Dendritic cell treated with granulocyte-macrophage colony-stimulating factor and Interleukin-4, amounts not matched to agents 40 ng/mL and 50 ng/mL, for 4 days (primary cell): ENCODE measurements at regions not wholly inside any gene's neighbourhood (a gene's known extent, or its start where the extent isn't known, plus 50 kb on each side); places are given as distances from the start of the nearest gene placed in this dataset.
"Not testable (repeated sequence)": the region's sequence is repeated elsewhere in the genome, so short reads cannot be mapped to it uniquely, and the experiment has no call there.

Experiments used
- H3K27ac Mint-ChIP-seq: one replicate; pipeline ENCODE4 v1.8.0; 2022; ENCODE audit warnings: mild to moderate bottlenecking, mixed read lengths
- H3K27me3 Mint-ChIP-seq: one replicate; pipeline ENCODE4 v1.8.0; 2022; ENCODE audit warnings: mild to moderate bottlenecking, mixed read lengths
- H3K36me3 Mint-ChIP-seq: one replicate; pipeline ENCODE4 v1.8.0; 2022; ENCODE audit warnings: low read depth, mixed read lengths
- H3K4me1 Mint-ChIP-seq: one replicate; pipeline ENCODE4 v1.8.0; 2022; ENCODE audit warnings: low read depth, mixed read lengths
- H3K4me3 Mint-ChIP-seq: one replicate; pipeline ENCODE4 v1.8.0; 2022; ENCODE audit warnings: mild to moderate bottlenecking, moderate library complexity, mixed read lengths
- H3K9me3 Mint-ChIP-seq: one replicate; pipeline ENCODE4 v1.8.0; 2022; ENCODE audit warnings: mixed read lengths
- intact Hi-C: fragments of 100-400 bp; cut with micrococcal nuclease; formaldehyde crosslinking; loops from one replicate; pipeline ENCODE4 v1.15.0; 2022

DNA sequence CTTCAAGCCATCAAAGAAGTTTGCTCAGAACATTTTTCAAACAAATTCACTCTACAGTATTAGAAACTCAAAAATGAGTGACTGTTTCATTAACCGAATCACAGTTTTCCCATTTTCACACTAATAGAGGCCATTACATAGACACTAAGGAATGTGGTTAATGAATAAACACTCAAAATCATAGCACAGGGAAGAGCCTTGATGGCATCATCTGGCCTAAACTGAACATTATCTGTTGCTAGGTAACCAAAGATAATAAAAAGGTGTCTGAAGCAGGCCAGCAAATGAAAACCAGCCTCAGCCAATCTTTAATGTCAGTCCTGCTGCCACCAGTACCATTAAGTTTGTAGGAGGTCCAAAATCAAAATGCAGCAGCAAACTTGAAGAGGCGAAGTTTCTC is 492.4 kb upstream of the STEAP1 start:
- H3K4me3 Mint-ChIP-seq = no peak overlapping the region
- peaks cover 7% of the 10 kb centered on the region for H3K9me3 Mint-ChIP-seq
- no peaks in the 10 kb centered on the region for H3K27me3 Mint-ChIP-seq
- no peaks in the 10 kb centered on the region for H3K36me3 Mint-ChIP-seq
- intact Hi-C loops = no loop called here
- no peaks in the 10 kb centered on the region for H3K4me1 Mint-ChIP-seq
- no peak overlapping the region for H3K27ac Mint-ChIP-seq

- peaks cover 31% of the 10 kb centered on the region for H3K9me3 Mint-ChIP-seq
- no peak overlapping the region for H3K27ac Mint-ChIP-seq
- H3K36me3 Mint-ChIP-seq = no peaks in the 10 kb centered on the region
- no peaks in the 10 kb centered on the region for H3K4me1 Mint-ChIP-seq
- H3K27me3 Mint-ChIP-seq = no peaks in the 10 kb centered on the region
- intact Hi-C loops = no loop called here
- no peak overlapping the region for H3K4me3 Mint-ChIP-seq
These were observed 488.0 kb upstream of the STEAP1 start for GRCh38 chr7:89666136-89666835.

DNA sequence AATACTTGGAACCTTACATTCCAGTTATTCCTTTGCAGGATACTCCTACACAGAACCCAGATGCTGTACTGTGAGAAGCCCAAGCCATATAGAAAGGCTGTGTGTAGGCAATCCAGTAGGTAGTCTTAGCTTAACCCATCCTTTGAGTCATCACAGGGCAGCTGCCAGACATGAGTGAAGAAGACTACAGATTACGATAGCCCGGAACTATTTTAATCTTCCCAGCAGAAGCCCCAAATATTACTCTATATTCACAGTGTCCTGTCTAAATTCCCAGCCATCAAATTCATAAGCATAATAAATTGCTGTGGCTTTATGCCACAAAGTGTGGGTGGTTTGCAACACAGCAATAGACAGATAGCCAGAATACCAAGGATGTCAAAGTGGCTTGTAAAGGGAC is 474.1 kb upstream of the STEAP1 start:
- intact Hi-C loops = no loop called here
- H3K4me3 Mint-ChIP-seq = no peak overlapping the region

DNA sequence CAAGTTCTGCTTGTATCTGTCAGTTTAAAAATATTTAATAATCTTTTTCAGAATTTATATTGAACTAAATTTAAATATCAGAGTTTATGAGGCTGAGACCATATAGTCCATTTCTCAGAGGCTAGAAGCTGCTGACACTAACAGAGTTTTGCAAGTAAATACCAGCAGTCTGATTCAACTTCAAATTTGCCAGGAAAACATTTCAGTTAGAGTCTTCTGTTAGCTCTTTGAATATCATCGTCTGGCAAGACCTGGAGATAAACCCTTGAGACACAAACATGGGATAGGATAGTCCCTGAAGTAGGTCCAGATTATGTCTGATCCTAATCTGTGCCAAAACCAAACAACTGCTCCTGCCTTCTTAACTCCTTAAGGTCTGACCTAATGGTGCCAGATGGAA is 472.8 kb upstream of the STEAP1 start:
- Mint-ChIP-seq H3K27ac (no peak overlapping the region), H3K4me1 (no peaks in the 10 kb centered on the region), H3K4me3 (no peak overlapping the region), H3K36me3 (no peaks in the 10 kb centered on the region), H3K9me3 (peaks cover 9% of the 10 kb centered on the region), H3K27me3 (no peaks in the 10 kb centered on the region)
- intact Hi-C loops = no loop called here

More for the DNA sequence above, 474.1 kb upstream of the STEAP1 start:
- Mint-ChIP-seq H3K36me3 (no peaks in the 10 kb centered on the region), H3K27me3 (no peaks in the 10 kb centered on the region), H3K9me3 (peaks cover 20% of the 10 kb centered on the region), H3K27ac (no peak overlapping the region), H3K4me1 (no peaks in the 10 kb centered on the region)

GRCh38 chr7:89685287-89685686 is 469.0 kb upstream of the STEAP1 start:
- Mint-ChIP-seq H3K27me3 (no peaks in the 10 kb centered on the region), H3K36me3 (no peaks in the 10 kb centered on the region), H3K27ac (no peak overlapping the region), H3K4me1 (no peaks in the 10 kb centered on the region), H3K4me3 (no peak overlapping the region), H3K9me3 (no peaks in the 10 kb centered on the region)
- intact Hi-C loops = no loop called here

GRCh38 chr7:89687211-89687610 is 467.1 kb upstream of the STEAP1 start:
- intact Hi-C loops = no loop called here
- H3K4me1 Mint-ChIP-seq = no peaks in the 10 kb centered on the region
- no peaks in the 10 kb centered on the region for H3K36me3 Mint-ChIP-seq
- no peaks in the 10 kb centered on the region for H3K9me3 Mint-ChIP-seq
- no peak overlapping the region for H3K4me3 Mint-ChIP-seq
- no peaks in the 10 kb centered on the region for H3K27me3 Mint-ChIP-seq
- H3K27ac Mint-ChIP-seq = no peak overlapping the region

DNA sequence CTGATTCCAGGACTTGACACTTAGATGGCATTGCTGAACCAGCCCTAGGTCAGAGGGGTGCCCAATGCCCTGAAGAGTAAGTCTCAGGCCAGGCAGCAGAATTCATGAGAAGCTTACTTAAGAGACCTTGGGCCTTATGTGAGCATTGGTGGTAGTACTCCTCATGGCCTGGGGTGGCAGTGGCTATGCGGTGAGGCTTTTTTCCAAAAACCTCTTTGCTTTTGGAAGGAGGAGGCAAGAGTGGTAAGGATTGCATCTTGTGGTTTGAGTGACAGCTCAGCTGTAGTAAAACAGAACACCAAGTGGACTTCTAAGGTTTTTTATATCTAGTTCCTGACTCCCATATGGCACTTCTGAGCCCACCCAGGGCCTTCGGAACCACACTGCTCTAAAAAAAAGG is 459.0 kb upstream of the STEAP1 start:
- H3K4me3 Mint-ChIP-seq = no peak overlapping the region
- intact Hi-C loops = no loop called here
- no peaks in the 10 kb centered on the region for H3K36me3 Mint-ChIP-seq
- H3K27ac Mint-ChIP-seq = no peak overlapping the region
- peaks cover 53% of the 10 kb centered on the region for H3K9me3 Mint-ChIP-seq
- H3K27me3 Mint-ChIP-seq = no peaks in the 10 kb centered on the region
- H3K4me1 Mint-ChIP-seq = no peaks in the 10 kb centered on the region

DNA sequence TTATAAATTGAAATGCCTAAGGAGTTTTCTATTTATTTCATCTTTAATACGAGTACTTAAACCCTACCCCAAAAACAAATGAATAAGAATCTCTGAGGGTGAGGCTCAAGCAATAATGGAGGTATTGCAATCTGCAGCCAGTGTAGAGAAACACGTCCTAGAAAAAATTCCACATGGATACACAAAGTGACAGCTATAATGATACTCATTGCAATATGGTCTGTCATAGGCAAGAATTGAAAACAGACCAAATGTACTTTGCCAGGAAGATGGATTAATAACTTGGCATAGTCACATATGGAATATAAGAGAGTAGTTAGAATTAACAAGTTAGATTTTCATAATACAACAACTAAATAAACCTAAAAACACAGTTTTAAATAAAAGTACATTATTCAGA is 440.1 kb upstream of the STEAP1 start:
- Mint-ChIP-seq H3K36me3 (no peaks in the 10 kb centered on the region), H3K9me3 (peaks cover 14% of the 10 kb centered on the region), H3K27ac (no peak overlapping the region)

DNA sequence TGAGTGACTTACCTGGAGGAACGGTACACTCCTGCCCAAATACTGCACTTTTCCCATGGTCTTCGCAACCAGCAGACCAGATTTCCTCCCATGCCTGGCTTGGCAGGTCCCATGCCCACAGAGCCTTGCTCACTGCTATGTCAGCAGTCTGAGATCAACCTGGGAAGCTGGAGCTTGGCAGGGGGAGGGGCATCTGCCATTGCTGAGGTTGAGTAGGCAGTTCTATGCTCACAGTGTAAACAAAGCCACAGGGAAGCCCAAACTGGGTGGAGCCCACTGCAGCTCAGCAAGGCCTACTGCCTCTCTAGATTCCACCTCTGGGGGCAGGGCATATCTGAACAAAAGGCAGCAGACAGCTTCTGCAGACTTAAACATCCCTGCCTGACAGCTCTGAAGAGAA is 435.3 kb upstream of the STEAP1 start:
- H3K4me3 Mint-ChIP-seq, H3K27me3 Mint-ChIP-seq, intact Hi-C loops, H3K36me3 Mint-ChIP-seq, H3K4me1 Mint-ChIP-seq, H3K27ac Mint-ChIP-seq: not testable (repeated sequence)
- peaks cover 22% of the 10 kb centered on the region for H3K9me3 Mint-ChIP-seq

More for the DNA sequence above, 440.1 kb upstream of the STEAP1 start:
- intact Hi-C loops = no loop called here
- no peaks in the 10 kb centered on the region for H3K27me3 Mint-ChIP-seq
- no peaks in the 10 kb centered on the region for H3K4me1 Mint-ChIP-seq
- H3K4me3 Mint-ChIP-seq = no peak overlapping the region

DNA sequence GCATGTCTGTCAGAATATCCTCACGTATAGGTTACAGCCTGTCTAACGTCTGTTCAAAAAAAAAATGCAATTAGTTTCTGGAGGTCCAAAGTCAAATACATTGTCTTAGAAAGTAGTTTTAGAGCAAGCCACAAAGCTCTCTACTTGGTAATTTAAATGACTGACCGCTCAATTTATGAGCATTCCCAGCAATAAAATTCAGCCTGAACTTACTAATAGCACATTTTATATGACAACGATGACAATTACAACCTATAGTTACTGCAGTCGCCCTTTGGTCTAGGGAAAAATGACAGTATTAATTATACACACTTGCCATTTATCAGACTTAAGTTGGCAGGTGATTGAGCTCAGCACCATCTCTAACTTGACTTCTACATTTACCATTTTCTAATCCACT is 425.8 kb upstream of the STEAP1 start:
- Mint-ChIP-seq H3K4me3 (no peak overlapping the region), H3K27me3 (no peaks in the 10 kb centered on the region), H3K27ac (no peak overlapping the region), H3K4me1 (no peaks in the 10 kb centered on the region), H3K9me3 (no peaks in the 10 kb centered on the region), H3K36me3 (no peaks in the 10 kb centered on the region)
- intact Hi-C loops = no loop called here

- intact Hi-C loops = no loop called here
- Mint-ChIP-seq H3K9me3 (no peaks in the 10 kb centered on the region), H3K27ac (no peak overlapping the region), H3K4me1 (no peaks in the 10 kb centered on the region), H3K36me3 (no peaks in the 10 kb centered on the region), H3K4me3 (no peak overlapping the region), H3K27me3 (no peaks in the 10 kb centered on the region)
These were observed 422.4 kb upstream of the STEAP1 start for GRCh38 chr7:89731751-89732445.

- no peaks in the 10 kb centered on the region for H3K27me3 Mint-ChIP-seq
- no peak overlapping the region for H3K4me3 Mint-ChIP-seq
- no peaks in the 10 kb centered on the region for H3K36me3 Mint-ChIP-seq
- no peak overlapping the region for H3K27ac Mint-ChIP-seq
- no peaks in the 10 kb centered on the region for H3K4me1 Mint-ChIP-seq
- H3K9me3 Mint-ChIP-seq = no peaks in the 10 kb centered on the region
- intact Hi-C loops = no loop called here
These were observed 415.7 kb upstream of the STEAP1 start for GRCh38 chr7:89738549-89738948.

DNA sequence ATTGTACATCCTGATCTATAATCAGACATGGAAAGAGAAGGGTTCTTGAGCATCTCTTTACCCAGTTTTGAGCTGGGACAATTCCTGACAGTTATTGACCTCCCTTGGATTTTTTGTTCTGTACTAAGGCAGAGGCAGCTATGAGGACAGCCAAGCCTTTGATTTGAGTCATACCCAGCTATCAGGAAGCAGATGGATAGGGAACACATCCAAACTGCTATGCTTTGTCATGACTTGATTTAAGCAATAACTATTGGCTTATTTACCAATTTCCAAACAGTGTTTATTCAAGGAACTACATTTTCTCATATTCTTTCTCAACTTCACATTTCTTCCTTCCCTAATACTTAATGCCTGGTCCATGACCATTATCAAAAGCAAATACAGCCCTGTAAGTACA is 396.4 kb upstream of the STEAP1 start:
- H3K27me3 Mint-ChIP-seq = no peaks in the 10 kb centered on the region
- no peaks in the 10 kb centered on the region for H3K4me1 Mint-ChIP-seq
- H3K4me3 Mint-ChIP-seq = no peak overlapping the region
- no peak overlapping the region for H3K27ac Mint-ChIP-seq
- no peaks in the 10 kb centered on the region for H3K36me3 Mint-ChIP-seq
- intact Hi-C loops = no loop called here
- no peaks in the 10 kb centered on the region for H3K9me3 Mint-ChIP-seq

DNA sequence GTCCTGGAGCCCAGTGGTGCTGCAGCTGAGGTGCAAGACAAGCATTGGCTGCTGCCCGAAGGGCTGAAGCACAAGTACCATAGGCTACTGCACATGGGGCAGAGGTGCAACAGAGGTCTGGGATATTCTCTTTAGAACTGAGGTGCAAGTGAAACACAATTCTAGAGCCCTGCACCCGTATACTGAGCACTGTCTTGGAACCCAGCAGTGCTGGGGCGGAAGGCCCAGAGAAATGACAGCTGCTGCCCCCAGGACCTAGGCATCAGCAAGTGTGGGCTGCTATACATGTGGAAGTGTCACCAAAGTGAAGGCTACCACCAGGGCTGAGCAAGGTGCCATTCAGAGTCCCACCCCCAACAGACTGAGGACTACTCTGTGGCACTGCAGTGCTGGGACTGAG is 393.6 kb upstream of the STEAP1 start:
- intact Hi-C loops = no loop called here
- no peak overlapping the region for H3K27ac Mint-ChIP-seq
- no peaks in the 10 kb centered on the region for H3K4me1 Mint-ChIP-seq
- no peaks in the 10 kb centered on the region for H3K9me3 Mint-ChIP-seq
- H3K27me3 Mint-ChIP-seq = no peaks in the 10 kb centered on the region
- H3K4me3 Mint-ChIP-seq = no peak overlapping the region
- H3K36me3 Mint-ChIP-seq = no peaks in the 10 kb centered on the region

- Mint-ChIP-seq H3K4me1 (no peaks in the 10 kb centered on the region), H3K27ac (no peak overlapping the region), H3K36me3 (no peaks in the 10 kb centered on the region), H3K4me3 (no peak overlapping the region), H3K9me3 (no peaks in the 10 kb centered on the region), H3K27me3 (no peaks in the 10 kb centered on the region)
- intact Hi-C loops = no loop called here
These were observed 393.1 kb upstream of the STEAP1 start for GRCh38 chr7:89761173-89761572.
